ENCODE measurements at regions not wholly inside any gene's neighbourhood (a gene's known extent, or its start where the extent isn't known, plus 50 kb on each side); places are given as distances from the start of the nearest gene placed in this dataset.

GRCh38 chr6:113647143-113647889 lies 209.8 kb upstream of the MARCKS start:
- no peak for DNase-seq
- H3K4me3 ChIP-seq = no peak overlapping the region
- no peaks in the 10 kb centered on the region for H3K27me3 ChIP-seq
- H3K9ac ChIP-seq (ENCODE audit: low read depth in 2 of 2, low read length in 2 of 2) = no peak overlapping the region
- intact Hi-C loops (cut with DNase I) = no loop called here
- H3K9me3 ChIP-seq = no peaks in the 10 kb centered on the region
- H3K36me3 ChIP-seq = no peaks in the 10 kb centered on the region
- H3K4me1 ChIP-seq = no peaks in the 10 kb centered on the region
- TF ChIP-seq CTCF (IDR thresholded peaks at IDR 0.05) = no peak
- peak overlapping the region; percentile 28 for H3K27ac ChIP-seq

GRCh38 chr6:113648698-113649097 lies 208.4 kb upstream of the MARCKS start:
- no peak for TF ChIP-seq CTCF (IDR thresholded peaks at IDR 0.05)
- intact Hi-C loops (cut with DNase I) = no loop called here
- H3K9ac ChIP-seq (ENCODE audit: low read depth in 2 of 2, low read length in 2 of 2) = no peak overlapping the region
- H3K36me3 ChIP-seq = no peaks in the 10 kb centered on the region
- no peak overlapping the region for H3K4me3 ChIP-seq
- no peak for DNase-seq
- no peaks in the 10 kb centered on the region for H3K27me3 ChIP-seq
- no peaks in the 10 kb centered on the region for H3K4me1 ChIP-seq
- no peaks in the 10 kb centered on the region for H3K9me3 ChIP-seq
- peak overlapping the region; percentile 46 for H3K27ac ChIP-seq

GRCh38 chr6:113649276-113649675 lies 207.9 kb upstream of the MARCKS start:
- H3K4me3 ChIP-seq = no peak overlapping the region
- H3K9me3 ChIP-seq = no peaks in the 10 kb centered on the region
- H3K36me3 ChIP-seq = no peaks in the 10 kb centered on the region
- no peaks in the 10 kb centered on the region for H3K27me3 ChIP-seq
- no peaks in the 10 kb centered on the region for H3K4me1 ChIP-seq
- peak overlapping the region; percentile 46 for H3K27ac ChIP-seq
- no peak for DNase-seq
- intact Hi-C loops (cut with DNase I) = no loop called here
- TF ChIP-seq CTCF (IDR thresholded peaks at IDR 0.05) = no peak
- peak overlapping the region in 1 of 2 donors; percentile 13 for H3K9ac ChIP-seq (ENCODE audit: low read depth in 2 of 2, low read length in 2 of 2)

GRCh38 chr6:113649880-113650609 lies 207.1 kb upstream of the MARCKS start:
- H3K9ac ChIP-seq (ENCODE audit: low read depth in 2 of 2, low read length in 2 of 2) = peak overlapping the region in 1 of 2 donors; percentile 13
- no peaks in the 10 kb centered on the region for H3K9me3 ChIP-seq
- H3K4me1 ChIP-seq = no peaks in the 10 kb centered on the region
- no peaks in the 10 kb centered on the region for H3K27me3 ChIP-seq
- no peak for DNase-seq
- no peak overlapping the region for H3K4me3 ChIP-seq
- no peak for TF ChIP-seq CTCF (IDR thresholded peaks at IDR 0.05)
- H3K27ac ChIP-seq = peak overlapping the region; percentile 46
- H3K36me3 ChIP-seq = no peaks in the 10 kb centered on the region
- intact Hi-C loops (cut with DNase I) = no loop called here

GRCh38 chr6:113650610-113650979 lies 206.6 kb upstream of the MARCKS start:
- TF ChIP-seq CTCF (IDR thresholded peaks at IDR 0.05) = no peak
- H3K4me3 ChIP-seq = no peak overlapping the region
- no peak overlapping the region for H3K9ac ChIP-seq (ENCODE audit: low read depth in 2 of 2, low read length in 2 of 2)
- no peaks in the 10 kb centered on the region for H3K4me1 ChIP-seq
- intact Hi-C loops (cut with DNase I) = no loop called here
- H3K27me3 ChIP-seq = no peaks in the 10 kb centered on the region
- no peaks in the 10 kb centered on the region for H3K36me3 ChIP-seq
- H3K9me3 ChIP-seq = no peaks in the 10 kb centered on the region
- no peak overlapping the region for H3K27ac ChIP-seq
- no peak for DNase-seq
